ENCODE measurements at regions not wholly inside any gene's neighbourhood (a gene's known extent, or its start where the extent isn't known, plus 50 kb on each side); places are given as distances from the start of the nearest gene placed in this dataset.

GRCh38 chr5:98458726-98459125 lies 314.7 kb upstream of the RGMB start:
- peaks cover 0 to 2% (median 0%) of the 10 kb centered on the region in 3 donors for H3K9me3 Mint-ChIP-seq
- ChIA-PET CTCF (no interaction called here), POLR2A (no interaction called here)
- no peak overlapping the region for H3K4me3 ChIP-seq (ENCODE audit: control insufficient read depth in 1 of 2, extremely low read depth in 1 of 2, low read length in 1 of 2)
- no peak for ATAC-seq (replicated peaks in 1 of 4)
- H3K4me1 Mint-ChIP-seq = no peaks in the 10 kb centered on the region
- H3K4me1 ChIP-seq (ENCODE audit: control insufficient read depth in 1 of 2, extremely low read depth in 1 of 2, insufficient read depth in 2 of 2, low read length in 2 of 2) = no peaks in the 10 kb centered on the region
- no peak for DNase-seq
- no peaks in the 10 kb centered on the region for H3K27me3 ChIP-seq (replicated peaks in 1 of 2; ENCODE audit: control insufficient read depth in 2 of 2, extremely low read depth in 1 of 2, insufficient read depth in 2 of 2, low read length in 1 of 2)
- no peak overlapping the region for H3K4me3 Mint-ChIP-seq
- H3K27ac Mint-ChIP-seq = no peak overlapping the region
- no peak overlapping the region for H3K27ac ChIP-seq (ENCODE audit: low read length)
- no peaks in the 10 kb centered on the region for H3K9me3 ChIP-seq
- no peaks in the 10 kb centered on the region for H3K36me3 ChIP-seq (ENCODE audit: control insufficient read depth in 2 of 2, extremely low read depth in 1 of 2, insufficient read depth in 1 of 2, low read length in 1 of 2)
- no peaks in the 10 kb centered on the region for H3K36me3 Mint-ChIP-seq
- H3K27me3 Mint-ChIP-seq = peaks cover 0 to 8% of the 10 kb centered on the region in 2 donors

GRCh38 chr5:98460536-98460935 lies 312.9 kb upstream of the RGMB start:
- Histone ChIP-seq H3K27ac (ENCODE audit: low read length) (no peak overlapping the region), H3K9me3 (no peaks in the 10 kb centered on the region), H3K4me1 (ENCODE audit: control insufficient read depth in 1 of 2, extremely low read depth in 1 of 2, insufficient read depth in 2 of 2, low read length in 2 of 2) (no peaks in the 10 kb centered on the region), H3K4me3 (ENCODE audit: control insufficient read depth in 1 of 2, extremely low read depth in 1 of 2, low read length in 1 of 2) (no peak overlapping the region), H3K27me3 (replicated peaks in 1 of 2; ENCODE audit: control insufficient read depth in 2 of 2, extremely low read depth in 1 of 2, insufficient read depth in 2 of 2, low read length in 1 of 2) (no peaks in the 10 kb centered on the region), H3K36me3 (ENCODE audit: control insufficient read depth in 2 of 2, extremely low read depth in 1 of 2, insufficient read depth in 1 of 2, low read length in 1 of 2) (no peaks in the 10 kb centered on the region)
- Mint-ChIP-seq H3K36me3 (no peaks in the 10 kb centered on the region), H3K4me1 (no peaks in the 10 kb centered on the region), H3K9me3 (peaks cover 0 to 5% (median 0%) of the 10 kb centered on the region in 3 donors), H3K27ac (no peak overlapping the region), H3K4me3 (no peak overlapping the region), H3K27me3 (peaks cover 0 to 8% of the 10 kb centered on the region in 2 donors)
- no CpG with 5 or more reads among the region's 1 CpG for WGBS (ENCODE audit: insufficient coverage)
- POLR2A ChIA-PET = no interaction called here
- no peak for ATAC-seq (replicated peaks in 1 of 4)
- CTCF ChIA-PET = no interaction called here
- DNase-seq = no peak

- no peak overlapping the region for H3K27ac Mint-ChIP-seq
- H3K36me3 ChIP-seq (ENCODE audit: control insufficient read depth in 2 of 2, extremely low read depth in 1 of 2, insufficient read depth in 1 of 2, low read length in 1 of 2) = no peaks in the 10 kb centered on the region
- H3K27me3 ChIP-seq (replicated peaks in 1 of 2; ENCODE audit: control insufficient read depth in 2 of 2, extremely low read depth in 1 of 2, insufficient read depth in 2 of 2, low read length in 1 of 2) = no peaks in the 10 kb centered on the region
- H3K4me1 Mint-ChIP-seq = no peaks in the 10 kb centered on the region
- no peak overlapping the region for H3K4me3 ChIP-seq (ENCODE audit: control insufficient read depth in 1 of 2, extremely low read depth in 1 of 2, low read length in 1 of 2)
- H3K36me3 Mint-ChIP-seq = no peaks in the 10 kb centered on the region
- H3K9me3 ChIP-seq = no peaks in the 10 kb centered on the region
- CTCF ChIA-PET = no interaction called here
- peaks cover 0 to 5% (median 0%) of the 10 kb centered on the region in 3 donors for H3K9me3 Mint-ChIP-seq
- H3K27me3 Mint-ChIP-seq = peaks cover 0 to 8% of the 10 kb centered on the region in 2 donors
- DNase-seq (no peak), ATAC-seq (replicated peaks in 1 of 4) (no peak)
- no peaks in the 10 kb centered on the region for H3K4me1 ChIP-seq (ENCODE audit: control insufficient read depth in 1 of 2, extremely low read depth in 1 of 2, insufficient read depth in 2 of 2, low read length in 2 of 2)
- H3K4me3 Mint-ChIP-seq = no peak overlapping the region
- 36% methylated on average over 1 of the region's 3 CpGs for WGBS (ENCODE audit: insufficient coverage)
- no peak overlapping the region for H3K27ac ChIP-seq (ENCODE audit: low read length)
- POLR2A ChIA-PET = no interaction called here
Measured at GRCh38 chr5:98461485-98461884, 312.0 kb upstream of the RGMB start.

GRCh38 chr5:98463222-98463621 lies 310.2 kb upstream of the RGMB start:
- no peaks in the 10 kb centered on the region for H3K36me3 Mint-ChIP-seq
- H3K4me1 Mint-ChIP-seq = no peaks in the 10 kb centered on the region
- no peaks in the 10 kb centered on the region for H3K4me1 ChIP-seq (ENCODE audit: control insufficient read depth in 1 of 2, extremely low read depth in 1 of 2, insufficient read depth in 2 of 2, low read length in 2 of 2)
- no peaks in the 10 kb centered on the region for H3K27me3 ChIP-seq (replicated peaks in 1 of 2; ENCODE audit: control insufficient read depth in 2 of 2, extremely low read depth in 1 of 2, insufficient read depth in 2 of 2, low read length in 1 of 2)
- H3K27ac ChIP-seq (ENCODE audit: low read length) = no peak overlapping the region
- peaks cover 0 to 8% of the 10 kb centered on the region in 2 donors for H3K27me3 Mint-ChIP-seq
- CTCF ChIA-PET = no interaction called here
- no peaks in the 10 kb centered on the region for H3K9me3 ChIP-seq
- no CpG with 5 or more reads among the region's 4 CpGs for WGBS (ENCODE audit: insufficient coverage)
- no peak for DNase-seq
- ATAC-seq (replicated peaks in 1 of 4) = no peak
- POLR2A ChIA-PET = no interaction called here
- no peak overlapping the region for H3K4me3 ChIP-seq (ENCODE audit: control insufficient read depth in 1 of 2, extremely low read depth in 1 of 2, low read length in 1 of 2)
- no peaks in the 10 kb centered on the region for H3K36me3 ChIP-seq (ENCODE audit: control insufficient read depth in 2 of 2, extremely low read depth in 1 of 2, insufficient read depth in 1 of 2, low read length in 1 of 2)
- peaks cover 0 to 5% (median 0%) of the 10 kb centered on the region in 3 donors for H3K9me3 Mint-ChIP-seq
- H3K27ac Mint-ChIP-seq = no peak overlapping the region
- no peak overlapping the region for H3K4me3 Mint-ChIP-seq

GRCh38 chr5:98463676-98464075 lies 309.8 kb upstream of the RGMB start:
- H3K4me3 ChIP-seq (ENCODE audit: control insufficient read depth in 1 of 2, extremely low read depth in 1 of 2, low read length in 1 of 2) = no peak overlapping the region
- ChIA-PET POLR2A (no interaction called here), CTCF (interaction anchor here in 1 of 2 donors (1.0 kb wide), 1 partner anchor 13 kb away, joined by 3 read pairs; no protein-coding TSS in a partner anchor)
- no peak overlapping the region for H3K4me3 Mint-ChIP-seq
- WGBS (ENCODE audit: insufficient coverage) = 21% methylated on average over 2 of the region's 5 CpGs
- H3K27me3 ChIP-seq (replicated peaks in 1 of 2; ENCODE audit: control insufficient read depth in 2 of 2, extremely low read depth in 1 of 2, insufficient read depth in 2 of 2, low read length in 1 of 2) = no peaks in the 10 kb centered on the region
- DNase-seq (no peak), ATAC-seq (replicated peaks in 1 of 4) (no peak)
- H3K4me1 ChIP-seq (ENCODE audit: control insufficient read depth in 1 of 2, extremely low read depth in 1 of 2, insufficient read depth in 2 of 2, low read length in 2 of 2) = no peaks in the 10 kb centered on the region
- no peak overlapping the region for H3K27ac ChIP-seq (ENCODE audit: low read length)
- peaks cover 0 to 8% of the 10 kb centered on the region in 2 donors for H3K27me3 Mint-ChIP-seq
- H3K27ac Mint-ChIP-seq = no peak overlapping the region
- peaks cover 0 to 5% (median 0%) of the 10 kb centered on the region in 3 donors for H3K9me3 Mint-ChIP-seq
- no peaks in the 10 kb centered on the region for H3K4me1 Mint-ChIP-seq
- H3K9me3 ChIP-seq = no peaks in the 10 kb centered on the region
- no peaks in the 10 kb centered on the region for H3K36me3 Mint-ChIP-seq
- H3K36me3 ChIP-seq (ENCODE audit: control insufficient read depth in 2 of 2, extremely low read depth in 1 of 2, insufficient read depth in 1 of 2, low read length in 1 of 2) = no peaks in the 10 kb centered on the region

- H3K4me3 Mint-ChIP-seq = no peak overlapping the region
- ChIA-PET CTCF (interaction anchor here in 1 of 2 donors (1.0 kb wide), 1 partner anchor 12 kb away, joined by 3 read pairs; no protein-coding TSS in a partner anchor), POLR2A (no interaction called here)
- Histone ChIP-seq H3K4me1 (ENCODE audit: control insufficient read depth in 1 of 2, extremely low read depth in 1 of 2, insufficient read depth in 2 of 2, low read length in 2 of 2) (no peaks in the 10 kb centered on the region), H3K36me3 (ENCODE audit: control insufficient read depth in 2 of 2, extremely low read depth in 1 of 2, insufficient read depth in 1 of 2, low read length in 1 of 2) (no peaks in the 10 kb centered on the region), H3K4me3 (ENCODE audit: control insufficient read depth in 1 of 2, extremely low read depth in 1 of 2, low read length in 1 of 2) (no peak overlapping the region), H3K27me3 (replicated peaks in 1 of 2; ENCODE audit: control insufficient read depth in 2 of 2, extremely low read depth in 1 of 2, insufficient read depth in 2 of 2, low read length in 1 of 2) (no peaks in the 10 kb centered on the region), H3K27ac (ENCODE audit: low read length) (no peak overlapping the region), H3K9me3 (no peaks in the 10 kb centered on the region)
- 60% methylated on average over 1 of the region's 3 CpGs for WGBS (ENCODE audit: insufficient coverage)
- no peaks in the 10 kb centered on the region for H3K36me3 Mint-ChIP-seq
- peaks cover 0 to 5% (median 0%) of the 10 kb centered on the region in 3 donors for H3K9me3 Mint-ChIP-seq
- H3K4me1 Mint-ChIP-seq = no peaks in the 10 kb centered on the region
- no peak overlapping the region for H3K27ac Mint-ChIP-seq
- DNase-seq = no peak
- peaks cover 0 to 4% of the 10 kb centered on the region in 2 donors for H3K27me3 Mint-ChIP-seq
- no peak for ATAC-seq (replicated peaks in 1 of 4)
Measured at GRCh38 chr5:98464737-98465330, 308.6 kb upstream of the RGMB start.
